ENCODE measurements at regions not wholly inside any gene's neighbourhood (a gene's known extent, or its start where the extent isn't known, plus 50 kb on each side); places are given as distances from the start of the nearest gene placed in this dataset.
A peak's percentile ranks its signal among the peaks of the same experiment; 100 is the strongest.

DNA sequence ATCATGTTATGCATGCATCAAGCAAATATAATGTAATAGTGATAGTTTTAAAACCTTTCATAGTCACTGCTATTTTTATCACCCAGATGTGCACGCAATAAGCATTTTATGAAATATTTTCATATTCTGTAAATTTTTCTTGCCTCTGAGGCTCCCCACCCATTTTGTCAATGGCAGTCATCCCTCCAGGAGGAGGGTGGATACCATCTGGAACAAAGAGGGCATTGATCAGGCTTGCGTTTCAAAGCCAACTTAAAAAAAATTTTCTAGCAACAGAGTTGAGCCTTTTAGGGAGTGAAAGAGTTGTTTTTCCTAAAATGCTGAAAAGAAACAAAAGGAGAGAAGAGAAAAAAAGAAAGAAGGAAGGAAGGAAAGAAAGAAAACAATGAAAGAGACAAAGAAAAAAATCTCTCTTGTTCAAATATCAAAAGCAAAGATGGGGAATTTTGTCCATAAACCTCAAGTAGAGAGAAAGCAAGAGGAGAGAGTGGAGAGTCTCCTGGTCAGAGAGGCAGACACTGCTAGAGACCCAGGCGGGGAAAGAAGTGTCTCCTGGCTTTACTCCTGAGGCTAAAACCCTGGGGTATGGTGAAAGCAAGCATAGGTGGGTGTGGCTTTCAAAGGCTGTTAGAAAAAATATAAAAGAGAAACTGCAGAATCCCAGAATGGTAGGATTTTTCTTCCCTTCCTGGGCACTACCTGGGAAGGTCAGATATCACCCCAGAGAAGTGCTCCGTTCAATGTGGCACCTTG, 63.6 kb upstream of the KLF12 start:
- peak; percentile 53 for DNase-seq (ENCODE audit: low read depth, low spot score)
- in situ Hi-C loops (cut with HindIII; ENCODE audit: low pct_unique_long_range_greater_than_20kb, low sequenced_read_pairs) = no loop called here

DNA sequence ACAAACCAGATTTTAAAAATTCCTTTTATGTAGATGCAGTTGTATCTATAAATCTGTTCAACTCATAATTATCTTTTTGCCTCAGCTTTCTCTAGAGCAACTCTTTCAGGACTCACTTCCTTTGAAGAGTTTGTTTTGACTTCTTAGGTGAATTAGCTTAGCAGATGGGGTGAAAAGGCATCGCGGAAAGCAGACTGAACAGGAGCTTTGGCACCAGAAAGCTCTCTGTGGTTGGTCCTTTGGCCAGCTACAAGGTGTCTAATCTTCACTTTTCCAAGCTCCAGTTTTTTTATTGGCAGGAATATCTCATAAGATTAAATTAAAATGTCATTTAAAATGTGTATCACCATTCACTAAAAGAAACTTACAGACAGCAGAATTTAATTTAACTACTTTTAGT, 60.6 kb upstream of the KLF12 start:
- in situ Hi-C loops (cut with HindIII; ENCODE audit: low pct_unique_long_range_greater_than_20kb, low sequenced_read_pairs) = no loop called here
- DNase-seq (ENCODE audit: low read depth, low spot score) = no peak

DNA sequence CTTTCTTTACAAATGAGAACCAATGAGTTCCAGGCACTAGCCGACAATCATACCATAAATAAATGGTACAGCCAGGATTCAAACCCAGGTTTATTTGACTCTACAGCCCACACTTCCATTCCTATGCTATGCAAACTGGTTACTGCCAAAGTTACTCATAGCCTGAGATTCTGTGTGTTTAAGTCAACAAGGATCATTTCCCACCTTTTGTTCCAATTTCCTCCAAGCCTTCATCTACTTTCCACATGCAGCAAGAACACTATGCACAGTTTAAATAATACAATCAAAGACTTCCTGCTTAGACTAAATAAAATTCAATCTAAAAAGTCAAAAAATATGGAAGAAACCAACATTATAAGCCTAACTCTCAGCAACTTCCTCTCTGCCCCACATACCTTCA, 59.2 kb upstream of the KLF12 start:
- in situ Hi-C loops (cut with HindIII; ENCODE audit: low pct_unique_long_range_greater_than_20kb, low sequenced_read_pairs) = no loop called here

DNA sequence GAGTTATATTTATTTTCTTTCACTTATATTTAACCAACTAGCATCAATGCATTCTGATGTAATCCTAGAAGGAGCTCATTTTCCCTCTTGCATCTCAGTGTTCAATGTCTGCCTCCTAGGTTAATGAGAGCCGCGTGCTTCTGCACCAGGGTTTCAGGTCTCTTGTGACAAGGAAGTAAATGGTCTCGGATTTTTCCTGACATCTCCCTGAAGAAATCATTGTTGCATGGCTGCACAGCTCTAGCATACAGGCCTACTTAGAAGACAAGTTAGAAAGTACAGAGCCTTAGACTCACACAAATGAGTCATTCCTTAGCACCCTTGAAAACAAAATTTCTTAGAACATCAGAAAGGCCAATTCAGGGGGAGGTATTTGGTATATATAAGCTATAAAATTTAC, 57.2 kb upstream of the KLF12 start:
- DNase-seq (ENCODE audit: low read depth, low spot score) = peak; percentile 8
- in situ Hi-C loops (cut with HindIII; ENCODE audit: low pct_unique_long_range_greater_than_20kb, low sequenced_read_pairs) = no loop called here

More for the DNA sequence above, 59.2 kb upstream of the KLF12 start:
- no peak for DNase-seq (ENCODE audit: low read depth, low spot score)

DNA sequence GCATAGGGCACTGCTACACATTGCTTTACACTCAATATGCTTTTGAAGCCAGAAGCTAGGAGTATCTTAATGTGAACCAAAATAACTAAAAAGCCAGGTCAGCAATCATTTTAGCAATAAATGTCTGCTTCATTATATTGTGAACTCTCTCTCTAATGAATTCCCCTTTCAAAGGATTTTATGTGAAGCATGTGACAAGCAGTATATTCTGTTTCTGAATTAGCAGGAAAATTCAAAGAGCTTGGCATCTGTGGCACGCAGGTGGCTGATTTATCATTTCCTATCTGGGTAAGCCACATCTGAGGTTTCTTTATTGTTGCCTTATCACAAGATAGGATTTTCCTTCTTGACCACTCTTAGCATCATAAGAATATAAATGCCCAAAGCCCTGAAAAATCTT, 56.8 kb upstream of the KLF12 start:
- peak; percentile 23 for DNase-seq (ENCODE audit: low read depth, low spot score)
- in situ Hi-C loops (cut with HindIII; ENCODE audit: low pct_unique_long_range_greater_than_20kb, low sequenced_read_pairs) = no loop called here

DNA sequence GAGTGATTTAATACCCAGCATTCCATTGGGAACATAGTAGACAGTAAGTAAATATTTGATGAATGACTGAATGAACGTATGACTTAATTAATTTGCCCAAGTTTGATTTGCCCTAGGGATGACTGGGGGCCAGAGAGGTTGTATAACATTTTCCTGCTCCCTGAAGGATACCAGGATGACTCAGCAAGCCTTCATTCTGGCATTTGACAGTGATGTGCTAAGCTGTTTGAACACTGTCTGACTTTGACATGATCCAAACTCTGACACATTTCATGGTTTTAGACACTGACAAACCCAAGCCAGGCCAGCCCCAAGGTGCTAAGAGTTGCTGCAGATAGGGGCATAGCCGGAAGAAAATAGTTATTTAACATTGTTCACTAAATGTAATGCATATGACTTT, 53.4 kb upstream of the KLF12 start:
- DNase-seq (ENCODE audit: low read depth, low spot score) = peak; percentile 10
- in situ Hi-C loops (cut with HindIII; ENCODE audit: low pct_unique_long_range_greater_than_20kb, low sequenced_read_pairs) = no loop called here

DNA sequence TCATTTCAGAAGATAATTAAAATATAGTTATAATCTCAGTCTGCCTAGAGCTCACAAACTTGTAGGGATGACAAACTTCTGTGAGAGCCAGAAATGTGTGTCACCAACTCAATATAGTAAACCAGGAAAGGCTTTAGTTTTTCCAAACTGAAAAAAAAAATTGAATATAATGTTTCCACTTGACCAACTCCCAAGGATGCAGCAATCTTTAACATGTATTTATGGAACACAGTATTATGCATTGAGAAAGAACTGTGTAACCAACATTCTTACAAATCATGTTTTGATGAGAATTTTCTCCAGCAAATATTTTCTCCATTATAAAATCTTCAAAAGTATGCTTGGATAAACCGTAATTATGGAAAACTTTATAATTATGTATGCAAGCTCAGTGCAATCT, 50.1 kb upstream of the KLF12 start:
- no peak for DNase-seq (ENCODE audit: low read depth, low spot score)
- in situ Hi-C loops (cut with HindIII; ENCODE audit: low pct_unique_long_range_greater_than_20kb, low sequenced_read_pairs) = no loop called here

Small RNA genes lying in the stretch of these regions (small RNA-seq; reads per million reads assigned to genes)
- 0 reads per million in 2 experiments for gene RNU6-38P
- 0 reads per million in 2 experiments for gene RNY1P5

Data from SK-MEL-5 (cell line).